ENCODE measurements at regions not wholly inside any gene's neighbourhood (a gene's known extent, or its start where the extent isn't known, plus 50 kb on each side); places are given as distances from the start of the nearest gene placed in this dataset.

- Histone ChIP-seq H3K9me3 (ENCODE audit: control insufficient read depth in 4 of 4, low read length in 3 of 4) (no peaks in the 10 kb centered on the region), H3K4me1 (ENCODE audit: control insufficient read depth in 4 of 4, insufficient read depth in 4 of 4, low read length in 3 of 4) (no peaks in the 10 kb centered on the region), H3K27ac (ENCODE audit: low read depth in 1 of 2, low read length in 2 of 2) (no peak overlapping the region), H3K36me3 (ENCODE audit: control insufficient read depth in 4 of 4, insufficient read depth in 3 of 4, low read depth in 1 of 4, low read length in 3 of 4) (no peaks in the 10 kb centered on the region), H3K27me3 (ENCODE audit: control insufficient read depth in 4 of 4, insufficient read depth in 4 of 4, low read length in 3 of 4) (no peaks in the 10 kb centered on the region), H3K4me3 (ENCODE audit: low read depth in 1 of 3, low read length in 3 of 3) (no peak overlapping the region), H3K9ac (ENCODE audit: low read depth in 1 of 2, low read length in 2 of 2) (no peak overlapping the region)
- TF ChIP-seq EGR1 (IDR thresholded peaks at IDR 0.05; ENCODE audit: low read depth in 2 of 2) (no peak), ZBTB33 (IDR thresholded peaks at IDR 0.05) (no peak), CTCF (IDR thresholded peaks at IDR 0.05; ENCODE audit: low read depth, low read length, missing input control) (no peak), JUND (IDR thresholded peaks at IDR 0.05) (no peak), MAX (IDR thresholded peaks at IDR 0.05) (no peak), RAD21 (IDR thresholded peaks at IDR 0.05) (no peak), FOXA1 (IDR thresholded peaks at IDR 0.05) (no peak), NR2F2 (IDR thresholded peaks at IDR 0.05) (no peak), TAF1 (conservative IDR thresholded peaks at IDR 0.05) (no peak), HNF4A (conservative IDR thresholded peaks at IDR 0.05) (no peak), GABPA (IDR thresholded peaks at IDR 0.05 in 1 of 2, conservative IDR thresholded peaks at IDR 0.05 in 1 of 2) (no peak), HNF4G (IDR thresholded peaks at IDR 0.05) (no peak), RXRA (IDR thresholded peaks at IDR 0.05) (no peak), SP1 (IDR thresholded peaks at IDR 0.05) (no peak), FOXA2 (IDR thresholded peaks at IDR 0.05) (no peak)
- TF ChIP-seq, protein P1, sequence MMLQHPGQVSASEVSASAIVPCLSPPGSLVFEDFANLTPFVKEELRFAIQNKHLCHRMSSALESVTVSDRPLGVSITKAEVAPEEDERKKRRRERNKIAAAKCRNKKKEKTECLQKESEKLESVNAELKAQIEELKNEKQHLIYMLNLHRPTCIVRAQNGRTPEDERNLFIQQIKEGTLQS (IDR thresholded peaks at IDR 0.05), result no peak
- TF ChIP-seq, protein P2, sequence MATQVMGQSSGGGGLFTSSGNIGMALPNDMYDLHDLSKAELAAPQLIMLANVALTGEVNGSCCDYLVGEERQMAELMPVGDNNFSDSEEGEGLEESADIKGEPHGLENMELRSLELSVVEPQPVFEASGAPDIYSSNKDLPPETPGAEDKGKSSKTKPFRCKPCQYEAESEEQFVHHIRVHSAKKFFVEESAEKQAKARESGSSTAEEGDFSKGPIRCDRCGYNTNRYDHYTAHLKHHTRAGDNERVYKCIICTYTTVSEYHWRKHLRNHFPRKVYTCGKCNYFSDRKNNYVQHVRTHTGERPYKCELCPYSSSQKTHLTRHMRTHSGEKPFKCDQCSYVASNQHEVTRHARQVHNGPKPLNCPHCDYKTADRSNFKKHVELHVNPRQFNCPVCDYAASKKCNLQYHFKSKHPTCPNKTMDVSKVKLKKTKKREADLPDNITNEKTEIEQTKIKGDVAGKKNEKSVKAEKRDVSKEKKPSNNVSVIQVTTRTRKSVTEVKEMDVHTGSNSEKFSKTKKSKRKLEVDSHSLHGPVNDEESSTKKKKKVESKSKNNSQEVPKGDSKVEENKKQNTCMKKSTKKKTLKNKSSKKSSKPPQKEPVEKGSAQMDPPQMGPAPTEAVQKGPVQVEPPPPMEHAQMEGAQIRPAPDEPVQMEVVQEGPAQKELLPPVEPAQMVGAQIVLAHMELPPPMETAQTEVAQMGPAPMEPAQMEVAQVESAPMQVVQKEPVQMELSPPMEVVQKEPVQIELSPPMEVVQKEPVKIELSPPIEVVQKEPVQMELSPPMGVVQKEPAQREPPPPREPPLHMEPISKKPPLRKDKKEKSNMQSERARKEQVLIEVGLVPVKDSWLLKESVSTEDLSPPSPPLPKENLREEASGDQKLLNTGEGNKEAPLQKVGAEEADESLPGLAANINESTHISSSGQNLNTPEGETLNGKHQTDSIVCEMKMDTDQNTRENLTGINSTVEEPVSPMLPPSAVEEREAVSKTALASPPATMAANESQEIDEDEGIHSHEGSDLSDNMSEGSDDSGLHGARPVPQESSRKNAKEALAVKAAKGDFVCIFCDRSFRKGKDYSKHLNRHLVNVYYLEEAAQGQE (IDR thresholded peaks at IDR 0.05), result no peak
- whole genome bisulfite sequencing, result 90% methylated on average over 1 of the region's 1 CpG
- DNase-seq (ENCODE audit: low spot score), result no peak
Observed at GRCh38 chr6:9711365-9711764, 703.5 kb downstream of the TFAP2A start.

GRCh38 chr6:9710574-9710973 lies 704.3 kb downstream of the TFAP2A start:
- H3K27ac ChIP-seq (ENCODE audit: low read depth in 1 of 2, low read length in 2 of 2), result no peak overlapping the region
- no peak for TF ChIP-seq FOXA2 (IDR thresholded peaks at IDR 0.05)
- TF ChIP-seq, protein P1 (IDR thresholded peaks at IDR 0.05), result no peak
- TF ChIP-seq CTCF (IDR thresholded peaks at IDR 0.05; ENCODE audit: low read depth, low read length, missing input control), result no peak
- TF ChIP-seq MAX (IDR thresholded peaks at IDR 0.05), result no peak
- TF ChIP-seq EGR1 (IDR thresholded peaks at IDR 0.05; ENCODE audit: low read depth in 2 of 2), result no peak
- TF ChIP-seq YY1 (IDR thresholded peaks at IDR 0.05), result no peak
- TF ChIP-seq HNF4A (conservative IDR thresholded peaks at IDR 0.05), result no peak
- TF ChIP-seq TAF1 (conservative IDR thresholded peaks at IDR 0.05), result no peak
- no peaks in the 10 kb centered on the region for H3K27me3 ChIP-seq (ENCODE audit: control insufficient read depth in 4 of 4, insufficient read depth in 4 of 4, low read length in 3 of 4)
- WGBS, result 69% methylated on average over 2 of the region's 2 CpGs
- no peaks in the 10 kb centered on the region for H3K9me3 ChIP-seq (ENCODE audit: control insufficient read depth in 4 of 4, low read length in 3 of 4)
- H3K9ac ChIP-seq (ENCODE audit: low read depth in 1 of 2, low read length in 2 of 2), result no peak overlapping the region
- H3K4me1 ChIP-seq (ENCODE audit: control insufficient read depth in 4 of 4, insufficient read depth in 4 of 4, low read length in 3 of 4), result peaks cover 0 to under 1% (median under 1%) of the 10 kb centered on the region in 4 donors
- H3K36me3 ChIP-seq (ENCODE audit: control insufficient read depth in 4 of 4, insufficient read depth in 3 of 4, low read depth in 1 of 4, low read length in 3 of 4), result no peaks in the 10 kb centered on the region
- DNase-seq (ENCODE audit: low spot score), result no peak
- no peak overlapping the region for H3K4me3 ChIP-seq (ENCODE audit: low read depth in 1 of 3, low read length in 3 of 3)

Data from liver (tissue), 8 donors.